ENCODE measurements at regions not wholly inside any gene's neighbourhood (a gene's known extent, or its start where the extent isn't known, plus 50 kb on each side); places are given as distances from the start of the nearest gene placed in this dataset.

GRCh38 chr16:5758281-5758680, 660.7 kb upstream of the EEF2KMT start:
- no peaks in the 10 kb centered on the region for H3K27me3 ChIP-seq (ENCODE audit: insufficient read depth, low read length)
- CTCF ChIA-PET = no interaction called here
- no peaks in the 10 kb centered on the region for H3K4me1 ChIP-seq (ENCODE audit: control insufficient read depth in 1 of 2, insufficient read depth in 2 of 2, low read length in 2 of 2)
- H2AFZ ChIP-seq (ENCODE audit: low read depth, low read length, poor library complexity, severe bottlenecking) = no peak overlapping the region
- intact Hi-C loops (cut with micrococcal nuclease) = no loop called here
- no peaks in the 10 kb centered on the region for H3K9me2 ChIP-seq (ENCODE audit: insufficient read depth)
- no peaks in the 10 kb centered on the region for H4K20me1 ChIP-seq (ENCODE audit: insufficient read depth)
- BruUV-seq (replicated peaks) = no TSS peak
- no peak overlapping the region for H3K9ac ChIP-seq (ENCODE audit: low read length)
- H3K4me3 ChIP-seq (replicated peaks in 1 of 2; ENCODE audit: low read depth in 1 of 2, low read length in 2 of 2) = no peak overlapping the region
- ATAC-seq (no peak), DNase-seq (ENCODE audit: low read depth, low spot score) (no peak)
- TF ChIP-seq, protein P1, sequence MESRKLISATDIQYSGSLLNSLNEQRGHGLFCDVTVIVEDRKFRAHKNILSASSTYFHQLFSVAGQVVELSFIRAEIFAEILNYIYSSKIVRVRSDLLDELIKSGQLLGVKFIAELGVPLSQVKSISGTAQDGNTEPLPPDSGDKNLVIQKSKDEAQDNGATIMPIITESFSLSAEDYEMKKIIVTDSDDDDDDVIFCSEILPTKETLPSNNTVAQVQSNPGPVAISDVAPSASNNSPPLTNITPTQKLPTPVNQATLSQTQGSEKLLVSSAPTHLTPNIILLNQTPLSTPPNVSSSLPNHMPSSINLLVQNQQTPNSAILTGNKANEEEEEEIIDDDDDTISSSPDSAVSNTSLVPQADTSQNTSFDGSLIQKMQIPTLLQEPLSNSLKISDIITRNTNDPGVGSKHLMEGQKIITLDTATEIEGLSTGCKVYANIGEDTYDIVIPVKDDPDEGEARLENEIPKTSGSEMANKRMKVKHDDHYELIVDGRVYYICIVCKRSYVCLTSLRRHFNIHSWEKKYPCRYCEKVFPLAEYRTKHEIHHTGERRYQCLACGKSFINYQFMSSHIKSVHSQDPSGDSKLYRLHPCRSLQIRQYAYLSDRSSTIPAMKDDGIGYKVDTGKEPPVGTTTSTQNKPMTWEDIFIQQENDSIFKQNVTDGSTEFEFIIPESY (IDR thresholded peaks at IDR 0.05; ENCODE audit: extremely low read depth, insufficient replicate concordance, low read length) = no peak
- TF ChIP-seq EZH2 (IDR thresholded peaks at IDR 0.05) (no peak), POLR2A (IDR thresholded peaks at IDR 0.05; ENCODE audit: borderline replicate concordance, extremely low read depth, insufficient read depth, insufficient read length) (no peak), ATF3 (IDR thresholded peaks at IDR 0.05) (no peak), CBX3 (IDR thresholded peaks at IDR 0.05; ENCODE audit: low read depth) (no peak), SRF (IDR thresholded peaks at IDR 0.05; ENCODE audit: low read depth) (no peak), ZFX (IDR thresholded peaks at IDR 0.05) (no peak), POLR2AphosphoS5 (IDR thresholded peaks at IDR 0.05; ENCODE audit: low read depth, low read length) (no peak), REST (IDR thresholded peaks at IDR 0.05; ENCODE audit: low read depth) (no peak), TCF7L2 (IDR thresholded peaks at IDR 0.05; ENCODE audit: borderline replicate concordance, extremely low read depth, insufficient read depth, insufficient read length) (no peak), SIN3A (IDR thresholded peaks at IDR 0.05; ENCODE audit: low read depth) (no peak), RAD21 (IDR thresholded peaks at IDR 0.05; ENCODE audit: low read depth) (no peak), JUND (IDR thresholded peaks at IDR 0.05) (no peak), YY1 (IDR thresholded peaks at IDR 0.05; ENCODE audit: extremely low read depth, insufficient replicate concordance, low read depth, low read length) (no peak), EZH2phosphoT487 (IDR thresholded peaks at IDR 0.05; ENCODE audit: borderline replicate concordance) (no peak), SP1 (IDR thresholded peaks at IDR 0.05; ENCODE audit: low read depth) (no peak), CEBPB (IDR thresholded peaks at IDR 0.05; ENCODE audit: low read depth) (no peak)
- H3K4me2 ChIP-seq (ENCODE audit: low read length) = no peak overlapping the region
- H3K27ac ChIP-seq (ENCODE audit: low read depth, low read length) = no peak overlapping the region
- POLR2A ChIA-PET = no interaction called here
- H3K79me2 ChIP-seq (ENCODE audit: insufficient read depth, low read length) = no peaks in the 10 kb centered on the region
- RAD21 ChIA-PET (ENCODE audit: low non-redundant PET in 1 of 2, low total read pairs in 2 of 2, uncharacterized antibody in 2 of 2, unreplicated experiment in 2 of 2) = no interaction called here
- H3K36me3 ChIP-seq (ENCODE audit: control insufficient read depth in 1 of 2, insufficient read depth in 2 of 2, low read length in 2 of 2) = no peaks in the 10 kb centered on the region
- H3K9me3 ChIP-seq (ENCODE audit: control insufficient read depth in 1 of 2, insufficient read depth in 1 of 2, low read depth in 1 of 2, low read length in 2 of 2) = no peaks in the 10 kb centered on the region; a peak in 2 of 4 replicates
